Vagina (tissue), 2 donors: ENCODE measurements at regions not wholly inside any gene's neighbourhood (a gene's known extent, or its start where the extent isn't known, plus 50 kb on each side); places are given as distances from the start of the nearest gene placed in this dataset.

Experiments used
- CTCF ChIP-seq, 3 experiments: fragments of 450-650 bp in 2 of 3; fragments of 200-600 bp in 1 of 3; sonication (generic) in 1 of 3; IDR thresholded peaks; one replicate each; pipeline ENCODE4 v1.5.1; 2017 to 2019; ENCODE audit warnings: antibody characterized with exemption in 3 of 3, mild to moderate bottlenecking in 2 of 3, moderate library complexity in 2 of 3
- POLR2A ChIP-seq, 2 donors: fragments of 450-650 bp; IDR thresholded peaks; one replicate each; pipeline ENCODE4 v1.6.1; 2017; ENCODE audit warnings: antibody characterized with exemption in 2 of 2, mild to moderate bottlenecking in 2 of 2, moderate library complexity in 2 of 2

DNA sequence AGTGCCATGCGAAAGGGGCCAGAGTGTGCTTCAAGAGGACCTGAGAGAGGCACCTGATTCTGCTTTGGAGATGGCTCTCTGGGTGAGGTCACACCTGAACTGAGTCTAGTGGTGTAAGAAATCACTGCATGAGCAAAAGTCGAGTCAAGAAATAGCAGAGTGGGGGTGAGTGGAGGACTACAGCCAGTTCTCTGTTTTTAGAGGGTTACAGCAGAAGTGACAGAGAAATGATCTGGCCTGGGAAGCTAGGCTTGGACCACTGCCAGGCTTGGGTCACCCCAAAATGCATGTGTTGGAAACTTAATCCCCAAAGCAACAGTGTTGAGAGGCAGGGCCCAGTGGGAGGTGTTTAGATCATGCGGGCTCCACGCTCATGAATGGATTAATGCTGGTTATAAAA lies 312.0 kb downstream of the CBLN1 start:
- no peak for TF ChIP-seq POLR2A (IDR thresholded peaks at IDR 0.05)
- TF ChIP-seq CTCF (IDR thresholded peaks at IDR 0.05) = no peak
